Keratinocyte (primary cell): ENCODE measurements at regions not wholly inside any gene's neighbourhood (a gene's known extent, or its start where the extent isn't known, plus 50 kb on each side); places are given as distances from the start of the nearest gene placed in this dataset.

Experiments
- DNase-seq: peaks from one replicate; pipeline ENCODE4 v3.0.0-alpha.2; 2011; ENCODE audit warnings: low read depth, missing footprints, low spot score
- FAIRE-seq: peaks from 2 replicates; lab custom pipeline; 2011; peaks lifted over from hg19 to GRCh38; lab: Jason Lieb, UNC
- H2AFZ ChIP-seq: 2 replicates; pipeline ENCODE4 v1.6.0; 2012; ENCODE audit warnings: low read length, control low read depth, inconsistent platforms; ENCODE audit not compliant: control insufficient read depth
- H3K27ac ChIP-seq: 2 replicates; pipeline ENCODE4 v1.5.1; 2011; ENCODE audit warnings: low read length; ENCODE audit not compliant: control insufficient read depth, insufficient read depth
- H3K27me3 ChIP-seq: 3 replicates; pipeline ENCODE4 v1.6.0; 2011; ENCODE audit warnings: low read length; ENCODE audit not compliant: control insufficient read depth, insufficient read depth; ENCODE audit errors: extremely low read depth
- H3K36me3 ChIP-seq, 2 experiments: 2 replicates in 1 of 2; 3 replicates in 1 of 2; pipeline ENCODE4 v1.5.1; 2011; ENCODE audit warnings: low read length in 2 of 2, mild to moderate bottlenecking in 1 of 2; ENCODE audit not compliant: control insufficient read depth in 2 of 2, insufficient read depth in 2 of 2; ENCODE audit errors: extremely low read depth in 1 of 2
- H3K4me1 ChIP-seq: 3 replicates; pipeline ENCODE4 v1.5.1; 2011; ENCODE audit warnings: low read length; ENCODE audit not compliant: control insufficient read depth, insufficient read depth; ENCODE audit errors: extremely low read depth
- H3K4me2 ChIP-seq: 3 replicates; pipeline ENCODE4 v1.6.0; 2011; ENCODE audit warnings: low read depth, low read length; ENCODE audit not compliant: control insufficient read depth, insufficient read depth; ENCODE audit errors: extremely low read depth
- H3K4me3 ChIP-seq, 3 experiments: fragments of 200-600 bp in 1 of 3; sonication (generic) in 1 of 3; 2 replicates in 2 of 3; 3 replicates in 1 of 3; pipeline ENCODE4 v1.5.1; 2011 to 2016; ENCODE audit warnings: low read length in 3 of 3, mild to moderate bottlenecking in 3 of 3, control low read depth in 2 of 3, inconsistent platforms in 1 of 3, low read depth in 1 of 3, mixed read lengths in 1 of 3, mixed run types in 1 of 3, moderate library complexity in 1 of 3; ENCODE audit not compliant: control insufficient read depth in 2 of 3, insufficient read depth in 2 of 3; ENCODE audit errors: extremely low read depth in 1 of 3
- H3K79me2 ChIP-seq: 2 replicates; pipeline ENCODE4 v1.6.0; 2012; ENCODE audit warnings: low read length; ENCODE audit not compliant: control insufficient read depth, insufficient read depth
- H3K9ac ChIP-seq: 3 replicates; pipeline ENCODE4 v1.6.0; 2011; ENCODE audit warnings: low read length; ENCODE audit not compliant: control insufficient read depth, insufficient read depth; ENCODE audit errors: extremely low read depth
- H3K9me1 ChIP-seq: 3 replicates; pipeline ENCODE4 v1.6.0; 2011; ENCODE audit warnings: low read length; ENCODE audit not compliant: control insufficient read depth, insufficient read depth; ENCODE audit errors: extremely low read depth
- H3K9me3 ChIP-seq: 2 replicates; pipeline ENCODE4 v1.5.1; 2012; ENCODE audit warnings: low read depth, low read length; ENCODE audit not compliant: control insufficient read depth
- H4K20me1 ChIP-seq: 3 replicates; pipeline ENCODE4 v1.6.0; 2011; ENCODE audit warnings: low read length; ENCODE audit not compliant: control insufficient read depth, insufficient read depth; ENCODE audit errors: extremely low read depth
- EZH2 ChIP-seq: IDR thresholded peaks from one replicate; pipeline ENCODE4 v1.6.1; 2012; ENCODE audit warnings: inconsistent platforms, mild to moderate bottlenecking, low read length, moderate library complexity
- dilution Hi-C: fragments of 300-500 bp; cut with MboI; formaldehyde crosslinking; loops from one replicate; pipeline ENCODE4 v1.7.0; 2020; ENCODE audit warnings: low sequenced_read_pairs; ENCODE audit not compliant: extremely low pct_ligation_motif_present
- TF ChIP-seq, protein P1 (sequence below), 3 experiments: IDR thresholded peaks in 1 of 3; conservative IDR thresholded peaks in 1 of 3; optimal IDR thresholded peaks in 1 of 3; 2 replicates in 2 of 3; 3 replicates in 1 of 3; pipeline versions ENCODE3 to v1.5.1; 2011; ENCODE audit warnings: low read length in 3 of 3, mild to moderate bottlenecking in 3 of 3, moderate library complexity in 2 of 3, control low read depth in 1 of 3, inconsistent platforms in 1 of 3; ENCODE audit not compliant: insufficient read depth in 2 of 3; ENCODE audit errors: extremely low read depth in 1 of 3

DNA sequence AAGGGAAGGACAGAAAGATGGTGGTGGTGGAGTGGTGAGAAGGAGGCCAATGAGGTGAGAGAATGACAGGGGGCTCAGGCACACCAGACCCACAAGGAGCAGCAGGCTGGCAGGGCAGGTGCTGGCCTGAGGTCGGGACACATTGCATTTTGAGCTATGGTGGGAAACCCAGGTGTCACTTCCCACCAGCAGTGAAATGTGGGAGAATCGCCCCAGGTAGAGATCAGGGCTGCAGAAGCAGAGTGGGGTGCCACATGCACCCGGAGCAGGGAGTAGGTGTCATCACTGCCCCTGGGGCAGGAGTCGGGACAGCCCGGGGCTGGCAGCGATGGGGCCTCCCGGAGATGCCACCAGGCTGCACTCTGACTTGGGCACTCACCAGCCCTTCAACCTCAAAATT, 315.8 kb downstream of the BCL11B start:
- no peaks in the 10 kb centered on the region for H4K20me1 ChIP-seq
- no peak overlapping the region for H3K27ac ChIP-seq
- FAIRE-seq (no peak), DNase-seq (no peak)
- H3K36me3 ChIP-seq = no peaks in the 10 kb centered on the region
- no peaks in the 10 kb centered on the region for H3K9me3 ChIP-seq
- H3K4me1 ChIP-seq = peaks cover 20% of the 10 kb centered on the region
- H2AFZ ChIP-seq = no peak overlapping the region
- no peaks in the 10 kb centered on the region for H3K79me2 ChIP-seq
- H3K4me3 ChIP-seq = no peak overlapping the region
- H3K4me2 ChIP-seq = no peak overlapping the region
- peaks cover 2% of the 10 kb centered on the region for H3K9me1 ChIP-seq
- TF ChIP-seq, protein P1, sequence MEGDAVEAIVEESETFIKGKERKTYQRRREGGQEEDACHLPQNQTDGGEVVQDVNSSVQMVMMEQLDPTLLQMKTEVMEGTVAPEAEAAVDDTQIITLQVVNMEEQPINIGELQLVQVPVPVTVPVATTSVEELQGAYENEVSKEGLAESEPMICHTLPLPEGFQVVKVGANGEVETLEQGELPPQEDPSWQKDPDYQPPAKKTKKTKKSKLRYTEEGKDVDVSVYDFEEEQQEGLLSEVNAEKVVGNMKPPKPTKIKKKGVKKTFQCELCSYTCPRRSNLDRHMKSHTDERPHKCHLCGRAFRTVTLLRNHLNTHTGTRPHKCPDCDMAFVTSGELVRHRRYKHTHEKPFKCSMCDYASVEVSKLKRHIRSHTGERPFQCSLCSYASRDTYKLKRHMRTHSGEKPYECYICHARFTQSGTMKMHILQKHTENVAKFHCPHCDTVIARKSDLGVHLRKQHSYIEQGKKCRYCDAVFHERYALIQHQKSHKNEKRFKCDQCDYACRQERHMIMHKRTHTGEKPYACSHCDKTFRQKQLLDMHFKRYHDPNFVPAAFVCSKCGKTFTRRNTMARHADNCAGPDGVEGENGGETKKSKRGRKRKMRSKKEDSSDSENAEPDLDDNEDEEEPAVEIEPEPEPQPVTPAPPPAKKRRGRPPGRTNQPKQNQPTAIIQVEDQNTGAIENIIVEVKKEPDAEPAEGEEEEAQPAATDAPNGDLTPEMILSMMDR (optimal IDR thresholded peaks at IDR 0.05 in 1 of 3, IDR thresholded peaks at IDR 0.05 in 1 of 3, conservative IDR thresholded peaks at IDR 0.05 in 1 of 3; ENCODE audit: extremely low read depth in 1 of 3, insufficient read depth in 2 of 3, low read length in 3 of 3) = no peak
- no peak for TF ChIP-seq EZH2
- dilution Hi-C loops = no loop called here
- peaks cover 4% of the 10 kb centered on the region for H3K27me3 ChIP-seq
- no peak overlapping the region for H3K9ac ChIP-seq

DNA sequence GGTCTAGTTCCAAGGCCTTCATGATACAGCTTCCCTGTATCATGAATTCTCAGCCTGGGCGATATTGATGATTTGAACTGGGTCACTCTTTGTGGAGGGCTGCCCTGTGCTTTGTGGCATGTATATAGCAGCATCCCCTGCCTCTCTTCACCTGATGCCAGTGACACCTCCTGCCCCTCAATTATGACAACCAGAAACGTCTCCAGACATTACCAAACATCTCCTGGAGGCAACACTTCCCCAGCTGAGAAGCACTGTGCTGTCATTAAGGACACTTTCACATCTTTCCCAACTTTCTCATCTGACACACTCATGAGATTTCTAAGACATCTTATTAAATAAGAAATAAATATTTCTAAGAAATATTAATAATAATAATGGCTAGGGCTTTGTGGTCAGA, 315.3 kb downstream of the BCL11B start:
- no peak overlapping the region for H3K4me3 ChIP-seq
- H3K79me2 ChIP-seq = no peaks in the 10 kb centered on the region
- dilution Hi-C loops = no loop called here
- peaks cover 2% of the 10 kb centered on the region for H3K9me1 ChIP-seq
- H3K9ac ChIP-seq = no peak overlapping the region
- no peak overlapping the region for H3K27ac ChIP-seq
- H2AFZ ChIP-seq = no peak overlapping the region
- TF ChIP-seq, protein P1 (optimal IDR thresholded peaks at IDR 0.05 in 1 of 3, IDR thresholded peaks at IDR 0.05 in 1 of 3, conservative IDR thresholded peaks at IDR 0.05 in 1 of 3; ENCODE audit: extremely low read depth in 1 of 3, insufficient read depth in 2 of 3, low read length in 3 of 3) = no peak
- TF ChIP-seq EZH2 = no peak
- H3K36me3 ChIP-seq = no peaks in the 10 kb centered on the region
- H3K4me1 ChIP-seq = peaks cover 20% of the 10 kb centered on the region
- FAIRE-seq (no peak), DNase-seq (no peak)
- peaks cover 4% of the 10 kb centered on the region for H3K27me3 ChIP-seq
- H3K9me3 ChIP-seq = no peaks in the 10 kb centered on the region
- no peak overlapping the region for H3K4me2 ChIP-seq
- no peaks in the 10 kb centered on the region for H4K20me1 ChIP-seq
